ENCODE measurements at regions not wholly inside any gene's neighbourhood (a gene's known extent, or its start where the extent isn't known, plus 50 kb on each side); places are given as distances from the start of the nearest gene placed in this dataset.

DNA sequence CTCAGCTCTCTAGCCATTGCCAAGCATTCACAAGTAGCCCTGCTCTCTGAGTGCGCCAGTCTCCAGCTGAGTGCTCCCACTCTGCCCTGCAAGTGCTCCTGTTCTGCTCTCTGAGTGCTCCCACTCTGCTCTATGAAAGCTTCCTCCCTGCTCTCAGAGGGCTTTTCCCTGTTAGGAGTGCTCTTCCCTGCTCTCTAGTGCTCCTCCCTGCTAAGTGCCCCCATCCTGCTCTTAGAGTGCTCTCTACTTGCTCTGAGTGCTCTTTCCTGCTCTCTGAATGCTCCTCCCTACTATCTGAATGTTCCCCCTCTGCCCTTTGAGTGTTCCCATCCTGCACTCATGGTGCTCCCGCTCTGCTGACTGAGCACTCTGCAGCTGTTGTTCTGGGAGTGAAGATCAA, 555.4 kb downstream of the NPHP4 start:
- TF ChIP-seq, protein P1, sequence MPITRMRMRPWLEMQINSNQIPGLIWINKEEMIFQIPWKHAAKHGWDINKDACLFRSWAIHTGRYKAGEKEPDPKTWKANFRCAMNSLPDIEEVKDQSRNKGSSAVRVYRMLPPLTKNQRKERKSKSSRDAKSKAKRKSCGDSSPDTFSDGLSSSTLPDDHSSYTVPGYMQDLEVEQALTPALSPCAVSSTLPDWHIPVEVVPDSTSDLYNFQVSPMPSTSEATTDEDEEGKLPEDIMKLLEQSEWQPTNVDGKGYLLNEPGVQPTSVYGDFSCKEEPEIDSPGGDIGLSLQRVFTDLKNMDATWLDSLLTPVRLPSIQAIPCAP (CRISPR knock-in tag; IDR thresholded peaks at IDR 0.05), result no peak
- TF ChIP-seq, protein P2, sequence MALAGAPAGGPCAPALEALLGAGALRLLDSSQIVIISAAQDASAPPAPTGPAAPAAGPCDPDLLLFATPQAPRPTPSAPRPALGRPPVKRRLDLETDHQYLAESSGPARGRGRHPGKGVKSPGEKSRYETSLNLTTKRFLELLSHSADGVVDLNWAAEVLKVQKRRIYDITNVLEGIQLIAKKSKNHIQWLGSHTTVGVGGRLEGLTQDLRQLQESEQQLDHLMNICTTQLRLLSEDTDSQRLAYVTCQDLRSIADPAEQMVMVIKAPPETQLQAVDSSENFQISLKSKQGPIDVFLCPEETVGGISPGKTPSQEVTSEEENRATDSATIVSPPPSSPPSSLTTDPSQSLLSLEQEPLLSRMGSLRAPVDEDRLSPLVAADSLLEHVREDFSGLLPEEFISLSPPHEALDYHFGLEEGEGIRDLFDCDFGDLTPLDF (CRISPR knock-in tag; IDR thresholded peaks at IDR 0.05), result no peak
- TF ChIP-seq, protein P3, sequence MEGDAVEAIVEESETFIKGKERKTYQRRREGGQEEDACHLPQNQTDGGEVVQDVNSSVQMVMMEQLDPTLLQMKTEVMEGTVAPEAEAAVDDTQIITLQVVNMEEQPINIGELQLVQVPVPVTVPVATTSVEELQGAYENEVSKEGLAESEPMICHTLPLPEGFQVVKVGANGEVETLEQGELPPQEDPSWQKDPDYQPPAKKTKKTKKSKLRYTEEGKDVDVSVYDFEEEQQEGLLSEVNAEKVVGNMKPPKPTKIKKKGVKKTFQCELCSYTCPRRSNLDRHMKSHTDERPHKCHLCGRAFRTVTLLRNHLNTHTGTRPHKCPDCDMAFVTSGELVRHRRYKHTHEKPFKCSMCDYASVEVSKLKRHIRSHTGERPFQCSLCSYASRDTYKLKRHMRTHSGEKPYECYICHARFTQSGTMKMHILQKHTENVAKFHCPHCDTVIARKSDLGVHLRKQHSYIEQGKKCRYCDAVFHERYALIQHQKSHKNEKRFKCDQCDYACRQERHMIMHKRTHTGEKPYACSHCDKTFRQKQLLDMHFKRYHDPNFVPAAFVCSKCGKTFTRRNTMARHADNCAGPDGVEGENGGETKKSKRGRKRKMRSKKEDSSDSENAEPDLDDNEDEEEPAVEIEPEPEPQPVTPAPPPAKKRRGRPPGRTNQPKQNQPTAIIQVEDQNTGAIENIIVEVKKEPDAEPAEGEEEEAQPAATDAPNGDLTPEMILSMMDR (IDR thresholded peaks at IDR 0.05), result no peak
- no peak for TF ChIP-seq ZNF121 (CRISPR knock-in tag; IDR thresholded peaks at IDR 0.05)

Measured in WTC11 (cell line).